Panc1 (cell line): ENCODE measurements at regions not wholly inside any gene's neighbourhood (a gene's known extent, or its start where the extent isn't known, plus 50 kb on each side); places are given as distances from the start of the nearest gene placed in this dataset.

ENCODE experiments used
- ATAC-seq: fragments of 200-7000 bp; cut with Tn5 transposase; 2 replicates; pipeline ENCODE4 v1.9.1; 2020; ENCODE audit warnings: mild to moderate bottlenecking, moderate library complexity
- BruUV-seq: library from RNA; stranded (reverse); fragments of 400-500 nt; replicated peaks from 2 replicates; lab custom pipeline; 2021; lab: Mats Ljungman, UMichigan
- CTCF ChIA-PET: fragments of 300-600 bp; sonication (Branson Sonifier 250); formaldehyde crosslinking; loops from one replicate; lab custom pipeline; 2022; ENCODE audit warnings: antibody characterized with exemption; lab: Charles Lee
- POLR2A ChIA-PET: fragments of 300-600 bp; sonication (Branson Sonifier 250); formaldehyde crosslinking; loops from one replicate; lab custom pipeline; 2022; ENCODE audit warnings: antibody characterized with exemption; lab: Charles Lee
- DNase-seq: peaks from one replicate; pipeline ENCODE4 v3.0.0-alpha.2; 2010; ENCODE audit warnings: low read depth, low spot score
- H3K27ac ChIP-seq: 2 replicates; pipeline ENCODE4 v1.5.1; 2011; ENCODE audit warnings: mild to moderate bottlenecking, low read length, inconsistent platforms
- H3K27me3 ChIP-seq: fragments of 200-500 bp; sonication (Bioruptor generic); 2 replicates; pipeline ENCODE4 v1.6.0; 2014; ENCODE audit warnings: low read length, inconsistent platforms; ENCODE audit not compliant: control insufficient read depth, insufficient read depth
- H3K36me3 ChIP-seq: fragments of 200-500 bp; sonication (Bioruptor generic); 2 replicates; pipeline ENCODE4 v1.5.1; 2014; ENCODE audit warnings: inconsistent platforms, mild to moderate bottlenecking, low read length, moderate library complexity; ENCODE audit not compliant: control insufficient read depth, insufficient read depth
- H3K4me1 ChIP-seq: 2 replicates; pipeline ENCODE4 v1.5.1; 2011; ENCODE audit warnings: inconsistent platforms, mild to moderate bottlenecking, low read length, moderate library complexity; ENCODE audit not compliant: control insufficient read depth, insufficient read depth
- H3K4me3 ChIP-seq, 2 experiments: 2 replicates each; pipeline ENCODE4 v1.5.1; 2011 to 2012; ENCODE audit warnings: low read depth in 2 of 2, low read length in 2 of 2, mild to moderate bottlenecking in 2 of 2, inconsistent platforms in 1 of 2, moderate library complexity in 1 of 2
- H3K9me3 ChIP-seq: fragments of 200-500 bp; sonication (Bioruptor generic); 2 replicates; pipeline ENCODE4 v1.5.1; 2014; ENCODE audit warnings: low read depth, mild to moderate bottlenecking, inconsistent platforms, low read length, moderate library complexity; ENCODE audit not compliant: control insufficient read depth, insufficient read depth
- POLR2AphosphoS5 ChIP-seq: IDR thresholded peaks from 2 replicates; pipeline ENCODE4 v1.6.1; 2012; ENCODE audit warnings: mild to moderate bottlenecking, low read depth, low read length, moderate library complexity
- REST ChIP-seq, 2 experiments: IDR thresholded peaks; 2 replicates each; pipeline ENCODE4 v1.6.1; 2011 to 2012; ENCODE audit warnings: low read depth in 2 of 2, control low read depth in 1 of 2, low read length in 1 of 2, mild to moderate bottlenecking in 1 of 2, moderate library complexity in 1 of 2; ENCODE audit not compliant: insufficient read depth in 1 of 2
- SIN3A ChIP-seq: IDR thresholded peaks from 2 replicates; pipeline ENCODE4 v1.6.1; 2012; ENCODE audit warnings: low read depth, mild to moderate bottlenecking, low read length, moderate library complexity, borderline replicate concordance; ENCODE audit not compliant: insufficient read depth
- TCF7L2 ChIP-seq: IDR thresholded peaks from 2 replicates; pipeline ENCODE4 v1.6.1; 2011; ENCODE audit warnings: mild to moderate bottlenecking, low read depth, low read length, inconsistent platforms
- in situ Hi-C: cut with HindIII; loops from 2 replicates; pipeline ENCODE4 v1.10.0; 2016; ENCODE audit warnings: low sequenced_read_pairs, low pct_unique_long_range_greater_than_20kb
- intact Hi-C: fragments of 100-400 bp; cut with micrococcal nuclease; formaldehyde crosslinking; loops from one replicate; pipeline ENCODE4 v1.10.0; 2022; ENCODE audit not compliant: unreplicated experiment
- TF ChIP-seq, protein P1 (sequence below): fragments of 450-650 bp; IDR thresholded peaks from 2 replicates; pipeline ENCODE4 v1.5.1; 2017; ENCODE audit warnings: mild to moderate bottlenecking

- ChIA-PET CTCF (interaction anchor here (1.0 to 2.0 kb wide), 6 partner anchors 24 to 425 kb away, joined by 3 to 14 read pairs (median 3); no protein-coding TSS in a partner anchor), POLR2A (no interaction called here)
- TF ChIP-seq REST (IDR thresholded peaks at IDR 0.05; ENCODE audit: insufficient read depth in 1 of 2, low read depth in 2 of 2, low read length in 1 of 2) (no peak), SIN3A (no peak), TCF7L2 (no peak), POLR2AphosphoS5 (no peak)
- TF ChIP-seq, protein P1, sequence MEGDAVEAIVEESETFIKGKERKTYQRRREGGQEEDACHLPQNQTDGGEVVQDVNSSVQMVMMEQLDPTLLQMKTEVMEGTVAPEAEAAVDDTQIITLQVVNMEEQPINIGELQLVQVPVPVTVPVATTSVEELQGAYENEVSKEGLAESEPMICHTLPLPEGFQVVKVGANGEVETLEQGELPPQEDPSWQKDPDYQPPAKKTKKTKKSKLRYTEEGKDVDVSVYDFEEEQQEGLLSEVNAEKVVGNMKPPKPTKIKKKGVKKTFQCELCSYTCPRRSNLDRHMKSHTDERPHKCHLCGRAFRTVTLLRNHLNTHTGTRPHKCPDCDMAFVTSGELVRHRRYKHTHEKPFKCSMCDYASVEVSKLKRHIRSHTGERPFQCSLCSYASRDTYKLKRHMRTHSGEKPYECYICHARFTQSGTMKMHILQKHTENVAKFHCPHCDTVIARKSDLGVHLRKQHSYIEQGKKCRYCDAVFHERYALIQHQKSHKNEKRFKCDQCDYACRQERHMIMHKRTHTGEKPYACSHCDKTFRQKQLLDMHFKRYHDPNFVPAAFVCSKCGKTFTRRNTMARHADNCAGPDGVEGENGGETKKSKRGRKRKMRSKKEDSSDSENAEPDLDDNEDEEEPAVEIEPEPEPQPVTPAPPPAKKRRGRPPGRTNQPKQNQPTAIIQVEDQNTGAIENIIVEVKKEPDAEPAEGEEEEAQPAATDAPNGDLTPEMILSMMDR, result no peak
- intact Hi-C loops (loop anchor here (1.0 to 5.0 kb wide), 2 partner anchors 140 to 226 kb away; partner anchors contain the start of gene DDX11), in situ Hi-C loops (no loop called here)
- Histone ChIP-seq H3K4me3 (no peak overlapping the region), H3K9me3 (no peaks in the 10 kb centered on the region), H3K4me1 (no peaks in the 10 kb centered on the region), H3K27me3 (peaks cover 12% of the 10 kb centered on the region; the same call in 1 of the 2 replicates), H3K36me3 (no peaks in the 10 kb centered on the region), H3K27ac (no peak overlapping the region)
- ATAC-seq, result no peak
- no TSS peak for BruUV-seq
- DNase-seq, result no peak
Observed at GRCh38 chr12:30846776-30847175, 79.8 kb upstream of the TSPAN11 start.

DNA sequence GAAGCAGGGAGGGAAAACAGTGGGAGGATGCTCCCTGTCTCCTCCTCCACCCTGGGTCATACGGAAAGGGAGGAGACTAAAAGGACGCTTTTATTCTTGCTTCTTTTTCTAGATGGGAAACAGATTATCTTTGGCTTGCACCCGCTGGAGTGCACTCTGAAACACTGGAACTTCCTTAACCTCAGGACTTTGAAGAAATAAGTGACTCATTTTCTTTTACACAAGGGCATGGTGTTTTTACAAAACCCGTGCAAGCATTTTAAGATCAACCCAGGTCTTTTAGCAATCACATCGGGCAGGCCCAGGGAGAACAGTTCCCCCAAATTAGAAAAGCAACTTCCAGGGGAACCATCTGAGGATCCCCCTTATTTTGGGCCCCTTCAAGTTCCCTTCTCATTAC is 80.9 kb upstream of the TSPAN11 start:
- H3K27ac ChIP-seq, result no peak overlapping the region
- no peak for ATAC-seq
- H3K4me3 ChIP-seq, result no peak overlapping the region
- ChIA-PET POLR2A (no interaction called here), CTCF (no interaction called here)
- H3K9me3 ChIP-seq, result no peaks in the 10 kb centered on the region
- TF ChIP-seq POLR2AphosphoS5 (no peak), REST (IDR thresholded peaks at IDR 0.05; ENCODE audit: insufficient read depth in 1 of 2, low read depth in 2 of 2, low read length in 1 of 2) (no peak), TCF7L2 (no peak), SIN3A (no peak)
- TF ChIP-seq, protein P1, result no peak
- H3K27me3 ChIP-seq, result peaks cover 12% of the 10 kb centered on the region; the same call in 1 of the 2 replicates
- no peak for DNase-seq
- no peaks in the 10 kb centered on the region for H3K4me1 ChIP-seq
- BruUV-seq, result no TSS peak
- intact Hi-C loops, result loop anchor here (5.0 kb wide), 1 partner anchor 227 kb away; the partner anchor contains the start of gene DDX11
- in situ Hi-C loops, result no loop called here
- no peaks in the 10 kb centered on the region for H3K36me3 ChIP-seq
